Neutrophil (primary cell): ENCODE measurements at regions not wholly inside any gene's neighbourhood (a gene's known extent, or its start where the extent isn't known, plus 50 kb on each side); places are given as distances from the start of the nearest gene placed in this dataset.

ENCODE experiments used
- H3K27ac ChIP-seq: fragments of 200-600 bp; sonication (generic); 2 replicates; pipeline ENCODE4 v1.5.1; 2016; ENCODE audit warnings: mild to moderate bottlenecking, moderate library complexity
- H3K27me3 ChIP-seq: fragments of 200-600 bp; sonication (generic); 2 replicates; pipeline ENCODE4 v1.6.0; 2016; ENCODE audit warnings: mild to moderate bottlenecking
- H3K36me3 ChIP-seq: fragments of 200-600 bp; sonication (generic); 2 replicates; pipeline ENCODE4 v1.5.1; 2017
- H3K4me1 ChIP-seq, 2 experiments: fragments of 200-600 bp in 1 of 2; sonication (generic) in 1 of 2; 1 replicate in 1 of 2; 2 replicates in 1 of 2; pipeline versions ENCODE4 v1.5.1 to v1.6.1; 2013 to 2016; ENCODE audit warnings: low read depth in 1 of 2, low read length in 1 of 2, mild to moderate bottlenecking in 1 of 2, moderate library complexity in 1 of 2; ENCODE audit not compliant: control insufficient read depth in 1 of 2, insufficient read depth in 1 of 2
- H3K4me3 ChIP-seq, 2 experiments: fragments of 200-600 bp in 1 of 2; sonication (generic) in 1 of 2; 1 replicate in 1 of 2; 2 replicates in 1 of 2; pipeline ENCODE4 v1.5.1; 2013 to 2016; ENCODE audit warnings: low read depth in 1 of 2, low read length in 1 of 2, mild to moderate bottlenecking in 1 of 2, moderate library complexity in 1 of 2
- H3K9me3 ChIP-seq: fragments of 200-600 bp; sonication (generic); 2 replicates; pipeline ENCODE4 v1.5.1; 2016
- CTCF ChIP-seq: fragments of 200-600 bp; sonication (generic); IDR thresholded peaks from 2 replicates; pipeline ENCODE4 v1.5.1; 2016; ENCODE audit warnings: antibody characterized with exemption

DNA sequence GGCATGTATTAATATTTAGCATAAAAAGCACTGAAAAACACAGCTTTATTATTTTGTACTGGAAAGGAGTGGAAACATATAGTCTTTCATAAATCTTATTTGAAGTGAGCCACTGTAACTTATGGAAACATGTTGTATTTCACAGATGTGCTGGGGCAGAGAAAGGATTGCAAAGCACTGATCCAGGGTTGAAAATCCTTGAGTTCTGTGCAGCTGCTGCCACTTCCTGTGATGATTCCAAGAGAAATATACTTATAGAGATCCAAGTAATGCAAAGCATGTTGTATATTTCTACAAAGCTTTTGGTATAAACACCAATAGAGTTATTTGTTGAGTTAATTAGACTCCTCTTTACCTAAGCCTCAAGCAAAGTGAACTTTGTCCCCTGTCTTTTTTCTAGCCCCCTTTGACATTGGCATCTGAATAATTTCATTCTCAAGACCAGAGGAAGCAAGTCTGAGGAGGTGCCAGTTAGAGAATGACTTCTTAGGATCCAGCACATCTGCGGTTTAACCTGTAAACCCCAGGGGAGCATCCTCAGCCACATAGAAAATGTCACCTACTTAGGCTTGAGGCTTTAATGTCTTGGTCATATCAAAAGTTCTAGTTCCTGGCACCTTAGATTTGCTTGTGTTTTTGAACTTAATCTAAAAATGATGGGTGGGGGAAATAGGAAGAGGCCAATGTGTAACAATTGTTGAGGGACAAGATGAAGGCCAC is 173.3 kb downstream of the FASLG start:
- no peaks in the 10 kb centered on the region for H3K4me1 ChIP-seq
- no peaks in the 10 kb centered on the region for H3K9me3 ChIP-seq
- no peak for TF ChIP-seq CTCF
- no peak overlapping the region for H3K27ac ChIP-seq
- H3K4me3 ChIP-seq, result no peak overlapping the region
- no peaks in the 10 kb centered on the region for H3K27me3 ChIP-seq
- no peaks in the 10 kb centered on the region for H3K36me3 ChIP-seq

DNA sequence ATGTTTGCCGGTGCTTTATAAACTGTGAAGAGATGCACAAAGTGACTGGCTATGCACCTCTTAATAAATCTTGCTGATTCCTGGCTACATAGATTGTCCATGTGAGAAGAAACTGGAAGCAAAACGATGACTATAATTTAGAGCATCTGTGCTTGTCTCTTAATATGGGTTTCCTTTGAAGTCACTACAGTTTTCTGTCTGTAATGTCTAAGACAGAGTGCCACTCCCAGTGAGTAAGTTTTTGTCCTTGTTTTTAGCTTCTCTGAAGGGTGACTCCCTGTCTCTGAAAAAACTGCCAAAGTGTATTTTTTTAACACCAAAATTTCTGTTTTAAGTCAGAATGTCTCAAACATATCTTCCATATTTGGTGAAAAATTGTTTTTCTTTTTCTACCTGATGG is 175.1 kb downstream of the FASLG start:
- no peak for TF ChIP-seq CTCF
- Histone ChIP-seq H3K9me3 (no peaks in the 10 kb centered on the region), H3K27me3 (no peaks in the 10 kb centered on the region), H3K4me3 (no peak overlapping the region), H3K27ac (no peak overlapping the region), H3K4me1 (no peaks in the 10 kb centered on the region), H3K36me3 (no peaks in the 10 kb centered on the region)

DNA sequence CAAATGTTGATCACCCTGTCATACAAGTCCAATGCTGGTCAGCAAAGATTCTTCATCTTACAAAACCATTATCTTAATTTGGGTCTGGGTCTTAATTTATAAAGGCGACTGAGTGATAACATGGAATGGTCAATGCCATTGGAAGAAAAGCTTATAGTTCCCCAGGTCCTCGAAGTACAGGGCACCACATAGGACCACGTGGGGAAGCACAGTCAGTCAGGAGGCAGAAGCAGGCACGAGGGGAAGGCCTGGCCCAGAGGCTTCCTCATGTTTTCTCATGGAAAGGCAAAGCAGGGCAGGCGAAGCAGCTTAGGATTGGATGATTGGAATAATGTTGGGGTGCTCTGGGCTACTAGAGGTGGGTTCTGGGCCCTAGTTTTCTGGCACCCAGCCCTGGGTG is 175.7 kb downstream of the FASLG start:
- no peaks in the 10 kb centered on the region for H3K27me3 ChIP-seq
- TF ChIP-seq CTCF, result no peak

GRCh38 chr1:172835834-172836233 is 176.9 kb downstream of the FASLG start:
- no peaks in the 10 kb centered on the region for H3K9me3 ChIP-seq
- no peaks in the 10 kb centered on the region for H3K4me1 ChIP-seq
- no peaks in the 10 kb centered on the region for H3K36me3 ChIP-seq
- H3K27me3 ChIP-seq, result no peaks in the 10 kb centered on the region
- no peak for TF ChIP-seq CTCF
- H3K4me3 ChIP-seq, result no peak overlapping the region
- H3K27ac ChIP-seq, result no peak overlapping the region

More for the DNA sequence above, 175.7 kb downstream of the FASLG start:
- no peaks in the 10 kb centered on the region for H3K36me3 ChIP-seq
- H3K4me3 ChIP-seq, result no peak overlapping the region
- H3K4me1 ChIP-seq, result no peaks in the 10 kb centered on the region
- H3K27ac ChIP-seq, result no peak overlapping the region
- H3K9me3 ChIP-seq, result no peaks in the 10 kb centered on the region

- H3K27ac ChIP-seq, result no peak overlapping the region
- no peaks in the 10 kb centered on the region for H3K9me3 ChIP-seq
- no peaks in the 10 kb centered on the region for H3K36me3 ChIP-seq
- no peak overlapping the region for H3K4me3 ChIP-seq
- TF ChIP-seq CTCF, result no peak
- H3K4me1 ChIP-seq, result no peaks in the 10 kb centered on the region
- no peaks in the 10 kb centered on the region for H3K27me3 ChIP-seq
Observed at GRCh38 chr1:172837816-172838679, 179.1 kb downstream of the FASLG start.
